K562 (cell line): ENCODE measurements at regions not wholly inside any gene's neighbourhood (a gene's known extent, or its start where the extent isn't known, plus 50 kb on each side); places are given as distances from the start of the nearest gene placed in this dataset.

Source experiments
- ATAC-seq: fragments of 200-7000 bp; cut with Tn5 transposase; 3 replicates; pipeline ENCODE4 v1.9.1; 2020; ENCODE audit warnings: moderate library complexity
- BruUV-seq: library from RNA; stranded (reverse); fragments of 400-500 nt; replicated peaks from 2 replicates; lab custom pipeline; 2021; lab: Mats Ljungman, UMichigan
- CTCF ChIA-PET: fragments of 300-600 bp; formaldehyde crosslinking; extraction: SDS; loops from one replicate; lab custom pipeline; 2021; ENCODE audit warnings: low intra/inter-chr PET ratio; lab: Yijun Ruan, JAX
- POLR2A ChIA-PET: fragments of 300-600, 350-650 bp; sonication (Branson Sonifier 250); formaldehyde crosslinking; extraction: SDS; loops from one replicate; lab custom pipeline; 2021; ENCODE audit warnings: antibody characterized with exemption, inconsistent platforms; lab: Yijun Ruan, JAX
- DNase-seq, 4 experiments: peaks; one replicate each; pipeline versions ENCODE4 v3.0.0 to v3.0.0-alpha.2; 2011 to 2018; ENCODE audit warnings: low spot score in 3 of 4, mixed read lengths in 3 of 4; ENCODE audit errors: extremely low read depth in 1 of 4
- FAIRE-seq: peaks from 2 replicates; lab custom pipeline; 2011; peaks lifted over from hg19 to GRCh38; lab: Jason Lieb, UNC
- H2AFZ ChIP-seq: 2 replicates; pipeline ENCODE4 v1.6.0; 2011; ENCODE audit warnings: low read depth, low read length, control low read depth, inconsistent platforms
- H3K27ac ChIP-seq: fragments of 200-600 bp; 3 replicates; pipeline ENCODE4 v1.8.0; 2011; ENCODE audit warnings: low read depth, mild to moderate bottlenecking, control low read depth, inconsistent platforms, low read length, moderate library complexity, mixed read lengths; ENCODE audit errors: extremely low read depth
- H3K27me3 ChIP-seq, 2 experiments: fragments of 300-600 bp in 1 of 2; 2 replicates in 1 of 2; 3 replicates in 1 of 2; pipeline versions ENCODE4 v1.6.0 to v1.8.0; 2011; ENCODE audit warnings: inconsistent platforms in 2 of 2, low read length in 2 of 2, mild to moderate bottlenecking in 1 of 2, mixed read lengths in 1 of 2, moderate library complexity in 1 of 2; ENCODE audit not compliant: control insufficient read depth in 2 of 2, insufficient read depth in 2 of 2
- H3K36me3 ChIP-seq: fragments of 300-600 bp; 3 replicates; pipeline ENCODE4 v1.8.0; 2011; ENCODE audit warnings: mild to moderate bottlenecking, low read length, inconsistent platforms; ENCODE audit not compliant: control insufficient read depth, insufficient read depth
- H3K4me1 ChIP-seq, 2 experiments: fragments of 200-600 bp in 1 of 2; replicated peaks in 1 of 2; 2 replicates in 1 of 2; 3 replicates in 1 of 2; pipeline versions ENCODE4 v1.5.1 to v1.8.0; 2011; ENCODE audit warnings: inconsistent platforms in 2 of 2, low read length in 2 of 2, mild to moderate bottlenecking in 1 of 2, mixed read lengths in 1 of 2, moderate library complexity in 1 of 2; ENCODE audit not compliant: control insufficient read depth in 2 of 2, insufficient read depth in 2 of 2
- H3K4me2 ChIP-seq: 2 replicates; pipeline ENCODE4 v1.6.1; 2011; ENCODE audit warnings: low read length, control low read depth, inconsistent platforms, mixed read lengths; ENCODE audit not compliant: insufficient read depth
- H3K4me3 ChIP-seq: fragments of 200-600 bp; sonication (generic), shearing (Covaris generic); 2 replicates; pipeline ENCODE4 v1.5.1; 2016; ENCODE audit warnings: control low read depth, inconsistent platforms
- H3K79me2 ChIP-seq: fragments of 200-600 bp; 3 replicates; pipeline ENCODE4 v1.8.0; 2011; ENCODE audit warnings: low read length, inconsistent platforms; ENCODE audit not compliant: control insufficient read depth, insufficient read depth
- H3K9ac ChIP-seq, 2 experiments: 2 replicates each; pipeline versions ENCODE4 v1.6.0 to v1.6.1; 2011; ENCODE audit warnings: low read depth in 2 of 2, low read length in 2 of 2, control low read depth in 1 of 2, inconsistent platforms in 1 of 2, mild to moderate bottlenecking in 1 of 2, mixed read lengths in 1 of 2; ENCODE audit not compliant: insufficient read depth in 1 of 2
- H3K9me1 ChIP-seq: one replicate; pipeline ENCODE4 v1.6.0; 2011; ENCODE audit warnings: inconsistent platforms, mild to moderate bottlenecking, low read length, moderate library complexity; ENCODE audit not compliant: control insufficient read depth, insufficient read depth
- H3K9me3 ChIP-seq: replicated peaks from 2 replicates; pipeline ENCODE4 v1.5.1; 2011; ENCODE audit warnings: low read depth, low read length, inconsistent platforms; ENCODE audit not compliant: control insufficient read depth, insufficient read depth
- H4K20me1 ChIP-seq: replicated peaks from 2 replicates; pipeline ENCODE4 v1.6.1; 2011; ENCODE audit warnings: low read length, inconsistent platforms, mixed read lengths; ENCODE audit not compliant: control insufficient read depth, insufficient read depth
- ARID1B ChIP-seq: fragments of 450-650 bp; IDR thresholded peaks from 2 replicates; pipeline ENCODE4 v1.6.1; 2016; ENCODE audit warnings: antibody characterized with exemption, mild to moderate bottlenecking, inconsistent platforms
- BMI1 ChIP-seq: fragments of 150-350 bp; IDR thresholded peaks from 2 replicates; pipeline ENCODE4 v1.6.1; 2014; ENCODE audit warnings: low read length
- CLOCK ChIP-seq: fragments of 250-450 bp; sonication (Bioruptor Pico); IDR thresholded peaks from 2 replicates; pipeline ENCODE4 v1.4.0; 2020; ENCODE audit warnings: mild to moderate bottlenecking, moderate library complexity, borderline replicate concordance
- ERF ChIP-seq: fragments of 450-650 bp; formaldehyde crosslinking; IDR thresholded peaks from 2 replicates; pipeline ENCODE4 v1.4.0; 2020; ENCODE audit warnings: mild to moderate bottlenecking, mixed read lengths
- JUNB ChIP-seq: fragments of 450-650 bp; formaldehyde crosslinking; conservative IDR thresholded peaks from 2 replicates; pipeline ENCODE4 v1.4.0; 2020; ENCODE audit warnings: mild to moderate bottlenecking
- MED1 ChIP-seq: sonication (generic); formaldehyde crosslinking; IDR thresholded peaks from 2 replicates; pipeline ENCODE4 v1.8.1; 2023; ENCODE audit warnings: missing genetic modification reagents, borderline replicate concordance
- PCBP1 ChIP-seq: fragments of 200-400 bp; formaldehyde crosslinking; IDR thresholded peaks from 2 replicates; pipeline ENCODE4 v1.6.1; 2018; ENCODE audit warnings: mild to moderate bottlenecking, low read depth, low read length; ENCODE audit not compliant: poor library complexity, severe bottlenecking
- PKNOX1 ChIP-seq: fragments of 450-650 bp; IDR thresholded peaks from 2 replicates; pipeline ENCODE4 v1.6.1; 2016
- SAFB ChIP-seq: fragments of 200-400 bp; formaldehyde crosslinking; IDR thresholded peaks from 2 replicates; pipeline ENCODE4 v1.6.1; 2017; ENCODE audit warnings: low read depth, low read length, borderline replicate concordance
- SMARCB1 ChIP-seq: IDR thresholded peaks from 2 replicates; pipeline ENCODE4 v1.6.1; 2011; ENCODE audit warnings: improper control_type of control experiment, low read depth; ENCODE audit not compliant: insufficient read length
- XRCC4 ChIP-seq: IDR thresholded peaks from one replicate; pipeline ENCODE4 v1.6.1; 2011; ENCODE audit not compliant: insufficient read depth, insufficient read length; ENCODE audit errors: extremely low read depth
- ZNF175 ChIP-seq: fragments of 200-800 bp; sonication (Bioruptor generic); IDR thresholded peaks from 2 replicates; pipeline ENCODE4 v1.6.1; 2016; ENCODE audit warnings: low read depth, mild to moderate bottlenecking, missing genetic modification characterization, missing compliant biosample characterization
- ZNF253 ChIP-seq: fragments of 250-450 bp; sonication (Bioruptor Pico); conservative IDR thresholded peaks from 2 replicates; pipeline ENCODE4 v1.6.1; 2021; ENCODE audit warnings: mild to moderate bottlenecking
- ZNF41 ChIP-seq: fragments of 250-450 bp; sonication (Bioruptor Pico); conservative IDR thresholded peaks from 2 replicates; pipeline ENCODE4 v1.4.0; 2020; ENCODE audit warnings: mild to moderate bottlenecking
- ZNF512 ChIP-seq: IDR thresholded peaks from 2 replicates; pipeline ENCODE4 v1.6.1; 2016; ENCODE audit warnings: missing genetic modification characterization, missing compliant biosample characterization
- ZNF785 ChIP-seq: fragments of 250-450 bp; sonication (Bioruptor Pico); IDR thresholded peaks from 2 replicates; pipeline ENCODE4 v1.4.0; 2020; ENCODE audit warnings: mild to moderate bottlenecking
- WGBS: fragments of 100-300 bp; shearing (Covaris generic); methylation state at CpG from one replicate; pipeline ENCODE4 v1.1.6; 2016; ENCODE audit warnings: low coverage, mixed read lengths; ENCODE audit not compliant: insufficient coverage; ENCODE audit errors: missing lambda C conversion rate; 5-methylcytosine and 5-hydroxymethylcytosine counted together
- in situ Hi-C: fragments of 300-500 bp; cut with MboI; formaldehyde crosslinking; loops from 4 replicates; pipeline ENCODE4 v1.15.0; 2018; ENCODE audit warnings: inconsistent platforms, mixed read lengths
- intact Hi-C: fragments of 100-400 bp; cut with micrococcal nuclease; formaldehyde crosslinking; loops from 2 replicates; pipeline ENCODE4 v1.14.2; 2022
- TF ChIP-seq, protein P1 (sequence below): fragments of 450-650 bp; IDR thresholded peaks from 2 replicates; pipeline ENCODE4 v1.6.1; 2016; ENCODE audit warnings: mild to moderate bottlenecking

DNA sequence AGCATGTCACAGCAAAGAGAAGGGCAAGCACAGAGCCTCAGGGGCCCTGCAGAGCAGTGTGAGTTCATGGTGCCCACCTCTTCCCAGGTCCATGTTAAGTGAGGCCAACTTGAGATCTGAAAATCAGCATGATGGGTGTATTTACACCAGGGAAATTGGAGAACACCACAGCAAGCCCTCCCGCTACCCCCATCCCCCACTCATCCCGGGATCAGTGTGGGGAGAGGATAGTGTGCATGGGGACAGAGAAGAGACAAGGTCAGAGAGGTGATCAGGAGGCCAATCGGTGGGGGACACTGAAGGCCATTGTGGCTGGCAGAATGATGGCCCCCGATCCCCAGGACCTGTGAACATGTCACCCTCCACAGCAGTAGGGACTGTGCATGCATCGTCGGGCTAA, 54.7 kb downstream of the PTGR3 start:
- no peak overlapping the region for H3K4me2 ChIP-seq
- no peak overlapping the region for H3K27ac ChIP-seq
- CTCF ChIA-PET = no interaction called here
- ATAC-seq (no peak), FAIRE-seq (no peak), DNase-seq (no peak)
- H3K79me2 ChIP-seq = no peaks in the 10 kb centered on the region
- H3K9me3 ChIP-seq = no peaks in the 10 kb centered on the region
- BruUV-seq = no TSS peak
- H3K36me3 ChIP-seq = no peaks in the 10 kb centered on the region
- no peak overlapping the region for H3K9ac ChIP-seq
- no peaks in the 10 kb centered on the region for H3K9me1 ChIP-seq
- in situ Hi-C loops (no loop called here), intact Hi-C loops (no loop called here)
- TF ChIP-seq ERF (no peak), PCBP1 (no peak), JUNB (CRISPR knock-in tag) (no peak), SMARCB1 (no peak), ZNF253 (CRISPR knock-in tag) (no peak), XRCC4 (no peak), ZNF785 (CRISPR knock-in tag) (no peak), SAFB (no peak), CLOCK (CRISPR knock-in tag) (no peak), BMI1 (no peak), PKNOX1 (no peak), ZNF41 (CRISPR knock-in tag) (no peak), ZNF512 (tag) (no peak), ZNF175 (no peak), ARID1B (no peak), MED1 (CRISPR knock-in tag) (no peak)
- TF ChIP-seq, protein P1, sequence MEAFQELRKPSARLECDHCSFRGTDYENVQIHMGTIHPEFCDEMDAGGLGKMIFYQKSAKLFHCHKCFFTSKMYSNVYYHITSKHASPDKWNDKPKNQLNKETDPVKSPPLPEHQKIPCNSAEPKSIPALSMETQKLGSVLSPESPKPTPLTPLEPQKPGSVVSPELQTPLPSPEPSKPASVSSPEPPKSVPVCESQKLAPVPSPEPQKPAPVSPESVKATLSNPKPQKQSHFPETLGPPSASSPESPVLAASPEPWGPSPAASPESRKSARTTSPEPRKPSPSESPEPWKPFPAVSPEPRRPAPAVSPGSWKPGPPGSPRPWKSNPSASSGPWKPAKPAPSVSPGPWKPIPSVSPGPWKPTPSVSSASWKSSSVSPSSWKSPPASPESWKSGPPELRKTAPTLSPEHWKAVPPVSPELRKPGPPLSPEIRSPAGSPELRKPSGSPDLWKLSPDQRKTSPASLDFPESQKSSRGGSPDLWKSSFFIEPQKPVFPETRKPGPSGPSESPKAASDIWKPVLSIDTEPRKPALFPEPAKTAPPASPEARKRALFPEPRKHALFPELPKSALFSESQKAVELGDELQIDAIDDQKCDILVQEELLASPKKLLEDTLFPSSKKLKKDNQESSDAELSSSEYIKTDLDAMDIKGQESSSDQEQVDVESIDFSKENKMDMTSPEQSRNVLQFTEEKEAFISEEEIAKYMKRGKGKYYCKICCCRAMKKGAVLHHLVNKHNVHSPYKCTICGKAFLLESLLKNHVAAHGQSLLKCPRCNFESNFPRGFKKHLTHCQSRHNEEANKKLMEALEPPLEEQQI = no peak
- H3K4me1 ChIP-seq = peaks cover 0 to 7% of the 10 kb centered on the region in 2 experiments; a peak in 1 of 5 replicates
- 0% methylated on average over 3 of the region's 6 CpGs for WGBS
- peaks cover 17 to 56% of the 10 kb centered on the region in 2 experiments for H3K27me3 ChIP-seq
- no peak overlapping the region for H2AFZ ChIP-seq
- H3K4me3 ChIP-seq = no peak overlapping the region
- POLR2A ChIA-PET = no interaction called here
- no peaks in the 10 kb centered on the region for H4K20me1 ChIP-seq
